C4-2B (cell line): ENCODE measurements at regions not wholly inside any gene's neighbourhood (a gene's known extent, or its start where the extent isn't known, plus 50 kb on each side); places are given as distances from the start of the nearest gene placed in this dataset.

ENCODE experiments used
- CTCF ChIP-seq: fragments of 450-650 bp; conservative IDR thresholded peaks from 2 replicates; pipeline ENCODE4 v1.5.1; 2017; ENCODE audit warnings: mild to moderate bottlenecking
- ZFX ChIP-seq: fragments of 450-650 bp; IDR thresholded peaks from 2 replicates; pipeline ENCODE4 v1.6.1; 2017

- no peak for TF ChIP-seq CTCF
- TF ChIP-seq ZFX, result no peak
Measured at GRCh38 chr7:37577901-37578300, 105.7 kb upstream of the GPR141 start.
